ENCODE measurements at regions not wholly inside any gene's neighbourhood (a gene's known extent, or its start where the extent isn't known, plus 50 kb on each side); places are given as distances from the start of the nearest gene placed in this dataset.

GRCh38 chr5:125412561-125413495 is 666.4 kb upstream of the ZNF608 start:
- DNase-seq (ENCODE audit: low read depth) = peak; percentile 46
- TF ChIP-seq, protein P1, sequence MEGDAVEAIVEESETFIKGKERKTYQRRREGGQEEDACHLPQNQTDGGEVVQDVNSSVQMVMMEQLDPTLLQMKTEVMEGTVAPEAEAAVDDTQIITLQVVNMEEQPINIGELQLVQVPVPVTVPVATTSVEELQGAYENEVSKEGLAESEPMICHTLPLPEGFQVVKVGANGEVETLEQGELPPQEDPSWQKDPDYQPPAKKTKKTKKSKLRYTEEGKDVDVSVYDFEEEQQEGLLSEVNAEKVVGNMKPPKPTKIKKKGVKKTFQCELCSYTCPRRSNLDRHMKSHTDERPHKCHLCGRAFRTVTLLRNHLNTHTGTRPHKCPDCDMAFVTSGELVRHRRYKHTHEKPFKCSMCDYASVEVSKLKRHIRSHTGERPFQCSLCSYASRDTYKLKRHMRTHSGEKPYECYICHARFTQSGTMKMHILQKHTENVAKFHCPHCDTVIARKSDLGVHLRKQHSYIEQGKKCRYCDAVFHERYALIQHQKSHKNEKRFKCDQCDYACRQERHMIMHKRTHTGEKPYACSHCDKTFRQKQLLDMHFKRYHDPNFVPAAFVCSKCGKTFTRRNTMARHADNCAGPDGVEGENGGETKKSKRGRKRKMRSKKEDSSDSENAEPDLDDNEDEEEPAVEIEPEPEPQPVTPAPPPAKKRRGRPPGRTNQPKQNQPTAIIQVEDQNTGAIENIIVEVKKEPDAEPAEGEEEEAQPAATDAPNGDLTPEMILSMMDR (conservative IDR thresholded peaks at IDR 0.05; ENCODE audit: low read length) = peak; percentile 37
- H3K4me3 ChIP-seq (ENCODE audit: low read length) = 0 out of 2 replicates have a peak overlapping the region, but pooled peaks have one; percentile 0

DNA sequence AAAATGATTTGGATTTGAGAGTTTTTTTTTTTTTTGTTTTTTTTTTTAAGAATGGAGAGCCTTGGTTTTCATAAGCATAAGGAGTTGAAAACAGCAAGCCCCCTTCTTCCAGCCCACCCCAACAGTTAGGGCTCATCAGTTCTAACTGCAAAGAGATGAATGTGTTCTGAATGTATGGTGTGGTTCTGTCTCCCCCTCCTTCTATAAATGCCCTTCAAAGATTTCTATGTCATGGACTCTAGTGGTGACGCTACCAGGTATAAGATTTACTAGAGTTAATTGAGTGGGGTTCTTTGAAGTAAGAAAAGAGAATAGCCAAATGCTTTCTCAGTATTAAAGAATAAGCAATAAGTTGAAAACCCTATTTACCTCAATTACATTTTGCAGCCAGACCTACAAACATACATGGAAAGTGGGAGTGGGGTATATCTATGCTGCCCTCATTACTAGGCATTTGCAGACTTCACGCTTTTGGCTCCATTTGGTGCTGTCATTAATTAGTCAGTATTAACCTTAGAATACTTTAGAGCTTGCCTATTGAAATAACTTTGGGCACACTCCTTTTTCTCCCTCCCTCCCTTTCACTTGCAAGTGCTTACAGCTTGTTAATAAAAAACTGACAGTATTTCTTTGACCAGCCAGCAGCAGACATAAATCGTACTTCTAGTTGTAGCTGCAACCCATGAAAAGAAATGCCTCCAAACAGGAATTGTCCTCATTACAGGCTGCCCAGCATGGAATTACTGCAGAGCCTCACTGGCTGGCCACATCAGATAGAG is 667.2 kb upstream of the ZNF608 start:
- no peak overlapping the region for H3K4me3 ChIP-seq (ENCODE audit: low read length)
- DNase-seq (ENCODE audit: low read depth) = no peak
- TF ChIP-seq, protein P1 (conservative IDR thresholded peaks at IDR 0.05; ENCODE audit: low read length) = no peak

- TF ChIP-seq, protein P1 (conservative IDR thresholded peaks at IDR 0.05; ENCODE audit: low read length) = no peak
- DNase-seq (ENCODE audit: low read depth) = no peak
- H3K4me3 ChIP-seq (ENCODE audit: low read length) = no peak overlapping the region
These were observed 668.7 kb upstream of the ZNF608 start for GRCh38 chr5:125415126-125415525.

DNA sequence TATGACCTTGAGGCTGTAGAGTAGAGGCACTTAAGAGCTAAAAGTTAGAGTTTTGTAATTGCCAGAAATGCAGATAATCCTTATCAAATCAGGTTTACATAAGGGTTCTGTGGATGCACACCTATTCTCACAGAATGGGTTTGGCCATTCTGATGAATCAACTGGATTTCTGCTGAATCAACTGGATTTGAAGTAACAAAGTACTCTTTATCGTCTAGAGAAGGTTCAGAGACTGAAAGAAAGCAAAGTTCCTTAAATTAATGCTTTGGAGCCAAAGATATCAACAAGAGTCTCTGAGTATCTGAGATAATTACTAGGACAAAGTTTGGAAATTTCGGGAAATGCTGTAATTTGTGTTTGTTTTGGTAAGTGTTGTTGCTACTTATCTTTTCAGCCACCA is 669.6 kb upstream of the ZNF608 start:
- H3K4me3 ChIP-seq (ENCODE audit: low read length) = no peak overlapping the region
- TF ChIP-seq, protein P1 (conservative IDR thresholded peaks at IDR 0.05; ENCODE audit: low read length) = no peak
- no peak for DNase-seq (ENCODE audit: low read depth)

GRCh38 chr5:125421006-125421405 is 674.6 kb upstream of the ZNF608 start:
- TF ChIP-seq, protein P1 (conservative IDR thresholded peaks at IDR 0.05; ENCODE audit: low read length) = no peak
- no peak overlapping the region for H3K4me3 ChIP-seq (ENCODE audit: low read length)
- no peak for DNase-seq (ENCODE audit: low read depth)

DNA sequence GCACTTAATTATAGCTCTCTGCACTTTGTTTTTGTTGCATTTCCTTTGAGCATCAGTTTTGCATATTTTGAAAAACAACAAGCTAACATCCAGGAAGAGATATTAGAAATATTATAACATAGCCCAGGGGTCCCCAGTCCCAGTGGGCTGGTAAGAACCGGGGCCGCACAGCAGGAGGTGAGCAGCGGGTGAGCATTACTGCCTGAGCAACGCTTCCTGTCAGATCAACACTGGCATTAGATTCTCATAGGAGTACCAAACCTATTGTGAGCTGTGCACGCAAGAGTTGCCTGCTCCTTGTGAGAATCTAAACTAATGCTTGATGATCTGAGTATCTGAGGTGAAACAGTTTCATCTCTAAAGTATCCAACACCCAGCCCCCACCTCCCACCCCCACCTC is 675.9 kb upstream of the ZNF608 start:
- H3K4me3 ChIP-seq (ENCODE audit: low read length) = no peak overlapping the region
- DNase-seq (ENCODE audit: low read depth) = no peak
- TF ChIP-seq, protein P1 (conservative IDR thresholded peaks at IDR 0.05; ENCODE audit: low read length) = no peak
